ENCODE measurements at regions not wholly inside any gene's neighbourhood (a gene's known extent, or its start where the extent isn't known, plus 50 kb on each side); places are given as distances from the start of the nearest gene placed in this dataset.

- no peaks in the 10 kb centered on the region for H3K9me3 Mint-ChIP-seq
- no peak for DNase-seq
- 80% methylated on average over 3 of the region's 7 CpGs for WGBS (ENCODE audit: insufficient coverage)
- Histone ChIP-seq H3K36me3 (ENCODE audit: control insufficient read depth in 2 of 2, extremely low read depth in 1 of 2, insufficient read depth in 1 of 2, low read length in 1 of 2) (no peaks in the 10 kb centered on the region), H3K4me1 (ENCODE audit: control insufficient read depth in 1 of 2, extremely low read depth in 1 of 2, insufficient read depth in 2 of 2, low read length in 2 of 2) (no peaks in the 10 kb centered on the region), H3K27ac (ENCODE audit: low read length) (no peak overlapping the region), H3K4me3 (ENCODE audit: control insufficient read depth in 1 of 2, extremely low read depth in 1 of 2, low read length in 1 of 2) (no peak overlapping the region), H3K27me3 (replicated peaks in 1 of 2; ENCODE audit: control insufficient read depth in 2 of 2, extremely low read depth in 1 of 2, insufficient read depth in 2 of 2, low read length in 1 of 2) (peaks cover 0 to 8% of the 10 kb centered on the region in 2 experiments), H3K9me3 (no peaks in the 10 kb centered on the region)
- no peak for ATAC-seq (replicated peaks in 1 of 4)
- no peak overlapping the region for H3K27ac Mint-ChIP-seq
- ChIA-PET CTCF (no interaction called here), POLR2A (no interaction called here)
- no peaks in the 10 kb centered on the region for H3K36me3 Mint-ChIP-seq
- no peak overlapping the region for H3K4me3 Mint-ChIP-seq
- no peaks in the 10 kb centered on the region for H3K4me1 Mint-ChIP-seq
- H3K27me3 Mint-ChIP-seq: peaks cover 17 to 18% of the 10 kb centered on the region in 2 donors
Observed at GRCh38 chr4:154004507-154005170, 215.8 kb upstream of the SFRP2 start.

DNA sequence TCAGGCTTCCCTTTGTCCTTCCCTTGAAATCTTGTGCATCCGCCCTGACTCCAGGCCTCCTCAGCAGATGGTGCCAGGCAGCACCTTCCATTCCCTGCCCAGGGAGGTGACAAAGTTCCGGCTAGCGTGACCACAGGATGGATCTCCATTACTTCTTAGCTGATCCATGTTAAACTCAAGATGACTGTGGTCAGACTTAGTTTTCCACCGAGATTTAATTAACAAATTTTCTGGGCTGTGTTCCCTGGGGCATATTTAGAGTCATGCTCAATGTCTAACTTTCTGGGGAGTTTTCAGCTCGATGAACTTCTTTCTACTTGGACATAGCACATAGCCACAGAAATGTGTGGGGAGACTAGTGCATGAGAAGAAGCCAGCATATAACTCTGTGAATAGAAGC lies 215.1 kb upstream of the SFRP2 start:
- no peaks in the 10 kb centered on the region for H3K36me3 ChIP-seq (ENCODE audit: control insufficient read depth in 2 of 2, extremely low read depth in 1 of 2, insufficient read depth in 1 of 2, low read length in 1 of 2)
- no peak overlapping the region for H3K4me3 Mint-ChIP-seq
- 100% methylated on average over 3 of the region's 5 CpGs for WGBS (ENCODE audit: insufficient coverage)
- H3K9me3 ChIP-seq: no peaks in the 10 kb centered on the region
- no peak overlapping the region for H3K4me3 ChIP-seq (ENCODE audit: control insufficient read depth in 1 of 2, extremely low read depth in 1 of 2, low read length in 1 of 2)
- H3K27me3 Mint-ChIP-seq: peaks cover 17 to 20% of the 10 kb centered on the region in 2 donors
- peaks cover 0 to 8% of the 10 kb centered on the region in 2 experiments for H3K27me3 ChIP-seq (replicated peaks in 1 of 2; ENCODE audit: control insufficient read depth in 2 of 2, extremely low read depth in 1 of 2, insufficient read depth in 2 of 2, low read length in 1 of 2)
- ChIA-PET CTCF (no interaction called here), POLR2A (no interaction called here)
- no peaks in the 10 kb centered on the region for H3K9me3 Mint-ChIP-seq
- no peaks in the 10 kb centered on the region for H3K36me3 Mint-ChIP-seq
- no peaks in the 10 kb centered on the region for H3K4me1 Mint-ChIP-seq
- ATAC-seq (replicated peaks in 1 of 4): no peak
- no peak overlapping the region for H3K27ac Mint-ChIP-seq
- no peak overlapping the region for H3K27ac ChIP-seq (ENCODE audit: low read length)
- DNase-seq: no peak
- H3K4me1 ChIP-seq (ENCODE audit: control insufficient read depth in 1 of 2, extremely low read depth in 1 of 2, insufficient read depth in 2 of 2, low read length in 2 of 2): no peaks in the 10 kb centered on the region

GRCh38 chr4:154003378-154003777 lies 214.5 kb upstream of the SFRP2 start:
- H3K4me1 ChIP-seq (ENCODE audit: control insufficient read depth in 1 of 2, extremely low read depth in 1 of 2, insufficient read depth in 2 of 2, low read length in 2 of 2): no peaks in the 10 kb centered on the region
- H3K36me3 ChIP-seq (ENCODE audit: control insufficient read depth in 2 of 2, extremely low read depth in 1 of 2, insufficient read depth in 1 of 2, low read length in 1 of 2): no peaks in the 10 kb centered on the region
- Mint-ChIP-seq H3K9me3 (no peaks in the 10 kb centered on the region), H3K4me3 (no peak overlapping the region), H3K27ac (no peak overlapping the region), H3K36me3 (no peaks in the 10 kb centered on the region), H3K4me1 (no peaks in the 10 kb centered on the region), H3K27me3 (peaks cover 20 to 21% of the 10 kb centered on the region in 2 donors)
- no peak for ATAC-seq (replicated peaks in 1 of 4)
- H3K9me3 ChIP-seq: no peaks in the 10 kb centered on the region
- DNase-seq: no peak
- POLR2A ChIA-PET: no interaction called here
- no CpG with 5 or more reads among the region's 1 CpG for WGBS (ENCODE audit: insufficient coverage)
- no peak overlapping the region for H3K27ac ChIP-seq (ENCODE audit: low read length)
- peaks cover 0 to 8% of the 10 kb centered on the region in 2 experiments for H3K27me3 ChIP-seq (replicated peaks in 1 of 2; ENCODE audit: control insufficient read depth in 2 of 2, extremely low read depth in 1 of 2, insufficient read depth in 2 of 2, low read length in 1 of 2)
- H3K4me3 ChIP-seq (ENCODE audit: control insufficient read depth in 1 of 2, extremely low read depth in 1 of 2, low read length in 1 of 2): no peak overlapping the region
- CTCF ChIA-PET: no interaction called here

GRCh38 chr4:154001193-154001592 lies 212.3 kb upstream of the SFRP2 start:
- Histone ChIP-seq H3K9me3 (no peaks in the 10 kb centered on the region), H3K36me3 (ENCODE audit: control insufficient read depth in 2 of 2, extremely low read depth in 1 of 2, insufficient read depth in 1 of 2, low read length in 1 of 2) (no peaks in the 10 kb centered on the region), H3K4me3 (ENCODE audit: control insufficient read depth in 1 of 2, extremely low read depth in 1 of 2, low read length in 1 of 2) (no peak overlapping the region), H3K27ac (ENCODE audit: low read length) (no peak overlapping the region), H3K4me1 (ENCODE audit: control insufficient read depth in 1 of 2, extremely low read depth in 1 of 2, insufficient read depth in 2 of 2, low read length in 2 of 2) (no peaks in the 10 kb centered on the region), H3K27me3 (replicated peaks in 1 of 2; ENCODE audit: control insufficient read depth in 2 of 2, extremely low read depth in 1 of 2, insufficient read depth in 2 of 2, low read length in 1 of 2) (peaks cover 0 to 5% of the 10 kb centered on the region in 2 experiments)
- ATAC-seq (replicated peaks in 1 of 4) (no peak), DNase-seq (no peak)
- no peak overlapping the region for H3K27ac Mint-ChIP-seq
- H3K4me3 Mint-ChIP-seq: no peak overlapping the region
- no peaks in the 10 kb centered on the region for H3K36me3 Mint-ChIP-seq
- no peaks in the 10 kb centered on the region for H3K4me1 Mint-ChIP-seq
- ChIA-PET CTCF (no interaction called here), POLR2A (interaction anchor here in 1 of 2 donors (0.6 kb wide), 1 partner anchor 200 kb away, joined by 4 read pairs; no protein-coding TSS in a partner anchor)
- H3K27me3 Mint-ChIP-seq: peaks cover 23 to 24% of the 10 kb centered on the region in 2 donors
- peaks cover 4 to 10% (median 9%) of the 10 kb centered on the region in 3 donors for H3K9me3 Mint-ChIP-seq

- no peaks in the 10 kb centered on the region for H3K4me1 Mint-ChIP-seq
- ChIA-PET CTCF (no interaction called here), POLR2A (no interaction called here)
- H3K36me3 Mint-ChIP-seq: no peaks in the 10 kb centered on the region
- peaks cover 12 to 15% (median 12%) of the 10 kb centered on the region in 3 donors for H3K9me3 Mint-ChIP-seq
- no peak overlapping the region for H3K4me3 ChIP-seq (ENCODE audit: control insufficient read depth in 1 of 2, extremely low read depth in 1 of 2, low read length in 1 of 2)
- peaks cover 16 to 18% of the 10 kb centered on the region in 2 donors for H3K27me3 Mint-ChIP-seq
- H3K4me3 Mint-ChIP-seq: no peak overlapping the region
- DNase-seq: no peak
- H3K27ac Mint-ChIP-seq: no peak overlapping the region
- 65% methylated on average over 3 of the region's 4 CpGs for WGBS (ENCODE audit: insufficient coverage)
- H3K27ac ChIP-seq (ENCODE audit: low read length): no peak overlapping the region
- no peaks in the 10 kb centered on the region for H3K27me3 ChIP-seq (replicated peaks in 1 of 2; ENCODE audit: control insufficient read depth in 2 of 2, extremely low read depth in 1 of 2, insufficient read depth in 2 of 2, low read length in 1 of 2)
- ATAC-seq (replicated peaks in 1 of 4): no peak
- no peaks in the 10 kb centered on the region for H3K36me3 ChIP-seq (ENCODE audit: control insufficient read depth in 2 of 2, extremely low read depth in 1 of 2, insufficient read depth in 1 of 2, low read length in 1 of 2)
- H3K4me1 ChIP-seq (ENCODE audit: control insufficient read depth in 1 of 2, extremely low read depth in 1 of 2, insufficient read depth in 2 of 2, low read length in 2 of 2): no peaks in the 10 kb centered on the region
- H3K9me3 ChIP-seq: no peaks in the 10 kb centered on the region
Observed at GRCh38 chr4:153997516-153997915, 208.6 kb upstream of the SFRP2 start.

DNA sequence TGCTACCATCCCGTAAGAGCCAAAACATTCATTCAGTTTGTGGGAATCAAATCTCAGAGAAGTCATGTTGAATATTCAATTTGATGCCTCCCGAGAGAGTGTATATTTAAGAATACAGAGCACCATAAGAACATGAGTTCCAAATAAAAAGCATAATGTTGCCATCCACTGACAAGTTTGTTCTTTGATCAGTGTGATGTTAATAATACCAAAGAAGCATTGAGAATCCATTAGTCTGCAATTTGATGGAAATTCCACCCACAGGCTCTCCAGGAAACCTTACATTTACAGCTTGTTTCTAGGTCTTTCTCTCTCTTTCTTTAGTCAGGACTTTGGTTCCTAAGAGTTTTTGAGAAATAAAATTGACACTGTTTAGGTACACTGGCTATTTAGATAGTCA lies 200.6 kb upstream of the SFRP2 start:
- WGBS (ENCODE audit: insufficient coverage): 80% methylated on average over 1 of the region's 2 CpGs
- no peak overlapping the region for H3K27ac ChIP-seq (ENCODE audit: low read length)

More for the DNA sequence above, 200.6 kb upstream of the SFRP2 start:
- POLR2A ChIA-PET: interaction anchor here in 1 of 2 donors (0.7 kb wide), 1 partner anchor 154 kb away, joined by 3 read pairs; no protein-coding TSS in a partner anchor
- no peak overlapping the region for H3K27ac Mint-ChIP-seq
- no peaks in the 10 kb centered on the region for H3K4me1 Mint-ChIP-seq
- H3K36me3 Mint-ChIP-seq: no peaks in the 10 kb centered on the region
- H3K27me3 Mint-ChIP-seq: peaks cover 4 to 16% of the 10 kb centered on the region in 2 donors
- no peak for ATAC-seq (replicated peaks in 1 of 4)
- CTCF ChIA-PET: no interaction called here
- H3K9me3 Mint-ChIP-seq: peaks cover 0 to 3% (median 0%) of the 10 kb centered on the region in 3 donors
- Histone ChIP-seq H3K9me3 (no peaks in the 10 kb centered on the region), H3K36me3 (ENCODE audit: control insufficient read depth in 2 of 2, extremely low read depth in 1 of 2, insufficient read depth in 1 of 2, low read length in 1 of 2) (no peaks in the 10 kb centered on the region), H3K27me3 (replicated peaks in 1 of 2; ENCODE audit: control insufficient read depth in 2 of 2, extremely low read depth in 1 of 2, insufficient read depth in 2 of 2, low read length in 1 of 2) (no peaks in the 10 kb centered on the region), H3K4me1 (ENCODE audit: control insufficient read depth in 1 of 2, extremely low read depth in 1 of 2, insufficient read depth in 2 of 2, low read length in 2 of 2) (no peaks in the 10 kb centered on the region), H3K4me3 (ENCODE audit: control insufficient read depth in 1 of 2, extremely low read depth in 1 of 2, low read length in 1 of 2) (no peak overlapping the region)
- no peak for DNase-seq
- H3K4me3 Mint-ChIP-seq: no peak overlapping the region

All from T-cell (primary cell).